ENCODE measurements at regions not wholly inside any gene's neighbourhood (a gene's known extent, or its start where the extent isn't known, plus 50 kb on each side); places are given as distances from the start of the nearest gene placed in this dataset.

GRCh38 chr2:138215958-138216357, 251.7 kb downstream of the HNMT start:
- TF ChIP-seq EZH2phosphoT487 (IDR thresholded peaks at IDR 0.05; ENCODE audit: insufficient read depth, low read depth) (no peak), EZH2 (IDR thresholded peaks at IDR 0.05; ENCODE audit: insufficient read depth, poor library complexity, severe bottlenecking) (no peak)

Measured in GM23248 (cell line).